HG02642 (cell line): ENCODE measurements at regions not wholly inside any gene's neighbourhood (a gene's known extent, or its start where the extent isn't known, plus 50 kb on each side); places are given as distances from the start of the nearest gene placed in this dataset.

ENCODE experiments used
- ATAC-seq: cut with Tn5 transposase; IDR thresholded peaks from one replicate; pipeline ENCODE4 v1.9.1; 2021; ENCODE audit warnings: mild to moderate bottlenecking; ENCODE audit not compliant: unreplicated experiment, poor library complexity

DNA sequence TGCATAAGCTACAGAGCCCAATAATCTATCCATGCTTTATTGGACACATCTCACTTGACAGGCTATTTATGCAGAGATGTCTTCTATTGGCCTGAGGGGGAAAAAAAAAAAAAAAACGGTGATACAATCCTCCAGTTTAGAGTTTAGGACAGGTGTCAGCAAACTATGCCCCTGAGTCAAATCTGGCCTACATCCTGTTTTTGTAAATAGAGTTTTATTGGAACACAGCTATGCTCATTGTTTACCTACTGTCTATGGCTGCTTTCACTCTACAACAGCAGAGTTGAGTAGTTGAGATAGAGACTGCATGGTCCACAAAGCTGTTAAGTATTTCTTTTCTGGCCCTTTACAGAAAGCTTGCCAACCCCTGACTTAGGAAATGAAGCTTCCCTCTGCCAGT lies 403.1 kb downstream of the C12orf75 start:
- no peak for ATAC-seq

- no peak for ATAC-seq
Measured at GRCh38 chr12:105736498-105736897, 402.3 kb downstream of the NUAK1 start.

DNA sequence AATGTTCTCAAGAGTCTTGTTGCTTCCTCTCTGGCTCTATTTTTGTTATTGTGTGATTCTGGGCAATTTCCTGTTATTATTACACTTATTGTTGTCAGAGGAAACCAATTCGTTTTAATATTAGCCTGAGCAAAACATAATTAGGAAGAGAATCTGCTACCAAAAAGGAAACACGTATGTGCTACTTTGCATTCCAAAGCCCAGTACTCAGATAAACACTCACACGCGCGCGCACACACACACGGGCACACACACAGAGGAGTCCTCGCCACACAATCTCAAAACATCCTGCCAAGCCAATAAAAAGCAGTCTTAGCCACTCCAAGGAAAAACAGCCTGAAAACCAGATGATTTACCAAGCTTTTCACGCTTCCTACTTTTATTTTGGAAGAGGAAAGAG lies 400.7 kb downstream of the NUAK1 start:
- no peak for ATAC-seq

GRCh38 chr12:105740369-105740768 lies 398.4 kb downstream of the NUAK1 start:
- ATAC-seq = no peak

- ATAC-seq = no peak
Measured at GRCh38 chr12:105740970-105741725, 397.6 kb downstream of the NUAK1 start.

- ATAC-seq = no peak
Measured at GRCh38 chr12:105741786-105742566, 396.8 kb downstream of the NUAK1 start.

DNA sequence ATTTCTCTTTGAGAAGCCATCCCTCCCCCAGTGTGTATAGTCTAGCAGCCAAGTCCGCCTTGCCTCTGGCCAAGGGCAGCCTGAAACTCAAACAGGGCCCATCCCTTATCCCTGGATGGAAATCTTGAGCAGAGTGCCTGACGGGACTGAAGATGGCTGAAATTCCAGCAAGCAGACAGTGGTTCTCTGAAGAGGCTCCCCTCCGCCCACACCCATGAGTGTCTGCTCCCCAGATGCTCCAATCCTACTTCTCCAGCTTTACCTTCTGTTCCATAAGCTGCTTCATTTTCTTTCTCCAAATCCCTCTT lies 396.2 kb downstream of the NUAK1 start:
- no peak for ATAC-seq

- ATAC-seq = no peak
Measured at GRCh38 chr12:105744371-105745058, 394.2 kb downstream of the NUAK1 start.

- no peak for ATAC-seq
Measured at GRCh38 chr12:105745811-105746210, 392.9 kb downstream of the NUAK1 start.

DNA sequence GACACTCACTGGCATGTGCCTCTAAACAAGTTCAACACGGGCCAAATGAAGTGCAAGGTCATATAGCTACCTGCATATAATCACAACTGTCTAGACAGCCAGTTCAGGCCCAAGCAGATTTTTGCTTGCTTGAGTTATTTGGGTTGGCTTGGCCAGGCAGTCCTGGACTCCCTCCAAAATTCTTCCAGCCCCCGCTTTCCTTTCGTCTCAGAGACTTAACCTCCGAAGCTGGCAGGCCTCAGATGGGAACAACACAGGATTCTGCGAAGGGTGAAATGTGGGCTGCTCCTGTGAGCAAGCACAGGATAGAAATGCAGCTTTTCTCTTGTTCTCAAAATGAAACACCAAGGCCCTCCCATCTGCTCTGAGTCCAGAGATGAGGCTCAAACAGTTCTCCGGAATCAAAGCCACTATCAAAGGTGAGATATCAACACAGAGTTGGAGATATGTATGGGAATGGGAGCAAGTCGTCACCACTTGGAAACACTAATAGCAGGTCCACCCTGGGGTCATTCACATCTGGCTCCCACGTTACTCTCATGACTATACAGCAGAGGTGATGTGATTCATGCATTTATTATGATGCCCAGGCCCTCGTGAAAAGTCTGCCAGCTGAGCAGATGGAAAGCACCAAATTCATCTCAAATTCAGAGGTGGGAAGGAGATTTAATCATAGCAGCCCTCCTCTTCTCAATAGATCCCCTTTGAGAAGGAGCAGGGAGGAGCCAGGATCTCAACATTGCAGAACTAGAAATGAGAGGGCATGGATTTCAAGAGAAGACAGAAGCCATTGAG lies 389.8 kb downstream of the NUAK1 start:
- ATAC-seq = no peak

DNA sequence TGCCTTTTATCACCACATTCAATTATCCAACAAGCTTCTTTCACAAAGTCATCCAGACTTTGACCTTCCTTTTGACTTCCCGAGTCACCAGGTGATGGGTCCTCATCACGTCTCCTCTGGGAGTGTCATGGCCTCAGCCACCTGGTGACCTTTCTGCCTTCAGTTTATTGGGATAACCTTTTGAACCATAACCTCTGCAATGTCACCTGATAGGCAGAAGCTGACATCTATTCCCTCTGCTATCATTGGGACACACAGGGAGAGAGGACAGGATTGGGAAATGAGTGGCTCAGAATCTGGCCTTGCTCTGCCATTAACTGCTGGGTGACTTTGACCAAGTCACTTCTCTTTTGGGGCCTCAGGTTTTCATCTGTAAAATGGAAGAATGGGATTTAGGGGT lies 388.7 kb downstream of the NUAK1 start:
- ATAC-seq = no peak

DNA sequence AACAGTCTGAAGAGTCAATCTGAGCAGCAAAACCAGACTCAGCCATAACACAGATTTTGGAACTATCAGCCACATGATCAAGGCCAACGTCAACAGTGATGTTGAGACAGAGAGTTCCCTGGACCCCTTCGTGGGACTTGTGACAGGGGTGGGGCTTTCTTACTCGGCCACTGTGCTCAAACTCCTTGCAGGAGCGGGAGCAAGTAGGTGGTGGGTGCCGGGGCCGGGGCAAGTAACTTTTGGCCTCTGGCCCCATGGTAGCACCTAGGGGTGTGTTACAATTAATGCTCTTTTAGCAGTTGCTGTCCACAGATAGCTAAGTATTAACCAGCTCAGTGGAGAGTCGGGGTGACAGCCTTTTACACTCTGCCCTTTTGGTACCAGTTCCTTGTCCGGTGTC lies 384.4 kb downstream of the NUAK1 start:
- no peak for ATAC-seq

DNA sequence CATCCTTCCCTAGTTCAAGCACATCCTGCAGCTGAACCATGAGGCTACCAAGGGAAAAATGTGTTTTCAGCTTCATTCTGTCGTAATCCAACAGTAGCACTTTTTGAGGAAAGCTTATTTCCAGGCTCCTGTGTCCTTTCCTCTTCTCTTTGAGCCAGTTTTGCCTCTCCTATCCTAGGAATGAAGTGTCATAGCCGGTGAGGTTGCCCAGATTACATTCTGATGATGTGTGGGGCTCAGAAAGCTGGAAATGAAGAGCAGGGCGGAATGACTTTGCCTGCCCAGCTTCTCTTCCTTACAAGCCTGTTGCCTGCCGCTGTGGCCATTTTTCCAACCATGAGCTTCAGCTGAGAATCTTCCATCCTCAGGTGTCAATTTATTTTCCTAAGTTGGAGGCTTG lies 381.8 kb downstream of the NUAK1 start:
- no peak for ATAC-seq

DNA sequence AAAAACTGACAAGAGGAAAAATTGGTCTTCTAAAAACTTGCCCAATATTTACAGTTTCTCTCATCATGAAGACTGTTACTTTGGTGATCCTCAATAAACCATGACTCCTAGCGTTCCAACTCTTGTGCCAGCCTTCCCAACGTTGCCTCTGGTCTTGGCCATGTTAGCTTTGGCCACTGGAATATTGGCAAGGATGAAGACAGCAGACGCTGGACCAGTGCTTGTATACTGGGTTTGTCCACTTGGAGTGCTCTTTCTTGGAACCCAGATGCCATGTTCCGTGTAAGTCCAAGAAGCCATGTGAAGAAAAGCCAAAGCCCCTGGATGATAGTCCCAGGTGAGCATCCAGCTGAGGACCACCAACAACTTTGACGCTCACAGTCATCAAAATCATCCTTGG lies 379.6 kb downstream of the NUAK1 start:
- ATAC-seq = no peak

- ATAC-seq = no peak
Measured at GRCh38 chr12:105761075-105761474, 377.7 kb downstream of the NUAK1 start.

GRCh38 chr12:105764216-105764835 lies 374.4 kb downstream of the NUAK1 start:
- no peak for ATAC-seq

DNA sequence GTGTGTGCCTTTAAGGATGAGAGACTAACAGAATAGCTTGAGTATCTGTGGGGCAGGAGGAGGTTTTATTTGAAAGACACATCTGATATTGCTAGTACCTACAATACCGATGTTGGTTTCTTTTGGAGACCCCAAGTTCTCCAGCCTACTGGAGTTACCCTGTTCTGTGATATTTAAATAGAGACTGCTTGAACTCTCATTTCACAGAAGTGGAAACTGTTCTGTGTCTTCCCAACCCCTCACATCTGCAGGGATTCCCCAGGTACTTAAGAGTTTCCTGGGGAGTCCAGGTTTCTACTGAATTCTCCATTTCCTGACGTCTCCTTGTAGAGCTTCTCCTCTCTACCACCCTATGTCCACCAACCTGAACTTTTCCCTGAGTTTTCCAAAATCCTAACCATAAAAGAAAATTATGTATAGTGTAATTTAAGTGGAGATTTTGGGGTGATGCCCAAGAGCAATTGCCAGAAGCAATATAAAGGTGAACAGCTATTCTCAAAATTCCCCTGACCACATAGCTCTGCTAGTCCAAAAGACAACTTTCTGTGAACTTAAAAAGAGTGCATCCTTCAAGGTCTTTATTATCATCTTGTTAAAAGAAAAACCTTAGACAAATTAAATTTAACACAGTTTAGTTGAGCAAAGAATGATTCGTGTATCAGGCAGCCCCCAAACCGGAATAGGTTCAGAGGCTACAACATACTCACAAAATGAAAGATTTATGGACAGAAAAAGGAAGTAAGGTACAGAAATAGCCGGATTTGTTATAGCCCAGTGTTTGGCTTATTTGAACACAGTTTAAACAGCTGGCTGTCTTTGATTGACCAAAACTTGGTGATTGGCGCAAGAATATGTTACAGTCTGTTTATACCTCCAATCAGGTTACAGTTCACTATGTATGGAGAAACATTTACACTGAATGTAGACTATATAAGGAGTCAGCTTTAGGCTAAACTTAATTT lies 373.4 kb downstream of the NUAK1 start:
- no peak for ATAC-seq

DNA sequence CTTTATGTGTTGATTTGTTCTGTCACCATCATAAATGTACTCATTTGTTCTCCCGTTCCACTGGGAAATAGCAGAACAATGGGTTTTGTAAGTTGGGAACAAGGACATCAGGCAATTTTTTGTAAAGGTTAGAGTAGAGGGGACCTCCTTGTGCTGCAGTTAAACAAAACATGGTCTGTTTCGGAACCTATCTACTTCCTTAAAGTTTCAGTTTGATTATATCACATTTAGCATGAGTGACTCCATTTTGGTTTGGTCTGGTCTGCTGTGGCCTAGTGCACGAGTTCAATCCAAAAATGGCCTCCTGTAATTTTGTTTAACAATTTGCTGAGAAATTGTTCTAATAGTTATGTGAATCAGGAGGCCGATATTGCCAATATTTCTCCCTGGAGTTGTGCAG lies 372.7 kb downstream of the NUAK1 start:
- no peak for ATAC-seq

DNA sequence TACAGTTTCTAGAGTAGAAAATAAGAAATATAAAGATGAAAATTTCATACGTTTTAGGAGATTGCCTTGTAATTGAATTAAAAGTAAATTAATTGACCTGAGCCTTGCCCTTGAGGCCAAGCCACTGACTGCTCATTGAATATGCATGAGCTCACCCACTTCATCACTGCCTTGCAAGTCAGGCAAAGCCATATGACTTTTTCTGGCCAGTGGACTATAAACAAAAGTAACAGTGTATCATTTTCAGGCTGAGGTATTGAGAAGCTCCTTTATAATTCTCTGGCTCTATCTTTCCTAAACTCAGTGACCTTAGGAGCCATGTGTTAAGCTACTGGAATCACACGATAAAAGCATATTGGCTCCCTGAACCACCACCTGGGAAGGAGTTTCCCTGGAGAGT lies 369.3 kb downstream of the NUAK1 start:
- no peak for ATAC-seq
